K562 (cell line): ENCODE measurements at regions not wholly inside any gene's neighbourhood (a gene's known extent, or its start where the extent isn't known, plus 50 kb on each side); places are given as distances from the start of the nearest gene placed in this dataset.

ENCODE experiments used
- ASH1L ChIP-seq: fragments of 450-650 bp; IDR thresholded peaks from 2 replicates; pipeline ENCODE4 v1.6.1; 2018; ENCODE audit warnings: borderline replicate concordance, mild to moderate bottlenecking, low read depth; ENCODE audit not compliant: partially characterized antibody
- CBFA2T2 ChIP-seq: fragments of 450-650 bp; conservative IDR thresholded peaks from 2 replicates; pipeline ENCODE4 v1.6.1; 2017; ENCODE audit warnings: mild to moderate bottlenecking
- LCOR ChIP-seq: sonication (generic); formaldehyde crosslinking; IDR thresholded peaks from 2 replicates; pipeline ENCODE4 v1.8.0; 2022; ENCODE audit warnings: mild to moderate bottlenecking, missing genetic modification reagents
- MAFK ChIP-seq: IDR thresholded peaks from 2 replicates; pipeline ENCODE4 v1.6.1; 2011; ENCODE audit warnings: low read length, improper control_type of control experiment
- MCM2 ChIP-seq: fragments of 450-650 bp; IDR thresholded peaks from 2 replicates; pipeline ENCODE4 v1.6.1; 2017; ENCODE audit warnings: low read depth, mild to moderate bottlenecking
- MECOM ChIP-seq: fragments of 250-450 bp; sonication (Bioruptor Pico); IDR thresholded peaks from 2 replicates; pipeline ENCODE4 v1.8.0; 2022; ENCODE audit warnings: inconsistent platforms
- OTX1 ChIP-seq: fragments of 450-650 bp; formaldehyde crosslinking; IDR thresholded peaks from 2 replicates; pipeline ENCODE4 v1.4.0; 2022; ENCODE audit warnings: mild to moderate bottlenecking
- RBM17 ChIP-seq: fragments of 200-400 bp; formaldehyde crosslinking; IDR thresholded peaks from 2 replicates; pipeline ENCODE4 v1.6.1; 2017; ENCODE audit warnings: low read depth, mild to moderate bottlenecking, low read length, borderline replicate concordance
- SAFB ChIP-seq: fragments of 200-400 bp; formaldehyde crosslinking; IDR thresholded peaks from 2 replicates; pipeline ENCODE4 v1.6.1; 2017; ENCODE audit warnings: low read depth, low read length, borderline replicate concordance
- SLC30A9 ChIP-seq: fragments of 250-450 bp; sonication (Bioruptor Pico); IDR thresholded peaks from 2 replicates; pipeline ENCODE4 v1.8.0; 2022; ENCODE audit warnings: mild to moderate bottlenecking, moderate library complexity
- SMAD4 ChIP-seq: fragments of 250-450 bp; sonication (Bioruptor Pico); conservative IDR thresholded peaks from 2 replicates; pipeline ENCODE4 v1.8.0; 2021; ENCODE audit warnings: inconsistent platforms, mild to moderate bottlenecking, moderate library complexity
- SMARCA5 ChIP-seq: fragments of 450-650 bp; IDR thresholded peaks from 2 replicates; pipeline ENCODE4 v1.6.1; 2016
- SREBF1 ChIP-seq: fragments of 150-350 bp; IDR thresholded peaks from 2 replicates; pipeline ENCODE4 v1.6.1; 2014; ENCODE audit warnings: antibody characterized with exemption, low read depth, low read length, borderline replicate concordance
- TCF3 ChIP-seq: sonication (generic); formaldehyde crosslinking; IDR thresholded peaks from 2 replicates; pipeline ENCODE4 v1.4.0; 2020; ENCODE audit warnings: mild to moderate bottlenecking, missing genetic modification reagents
- ZNF133 ChIP-seq: fragments of 250-450 bp; sonication (Bioruptor Pico); IDR thresholded peaks from 2 replicates; pipeline ENCODE4 v1.4.0; 2020; ENCODE audit warnings: mild to moderate bottlenecking
- ZNF143 ChIP-seq: sonication (generic); formaldehyde crosslinking; IDR thresholded peaks from 2 replicates; pipeline ENCODE4 v1.9.0; 2022; ENCODE audit warnings: mild to moderate bottlenecking, missing genetic modification reagents
- ZNF764 ChIP-seq: fragments of 250-450 bp; sonication (Bioruptor Pico); IDR thresholded peaks from 2 replicates; pipeline ENCODE4 v1.4.0; 2020; ENCODE audit warnings: low read depth, mild to moderate bottlenecking, moderate library complexity
- ZNF766 ChIP-seq: fragments of 200-800 bp; sonication (Bioruptor generic); conservative IDR thresholded peaks from 2 replicates; pipeline ENCODE4 v1.6.1; 2016; ENCODE audit warnings: missing genetic modification characterization, missing compliant biosample characterization
- TF ChIP-seq, protein P1 (sequence below): sonication (generic); formaldehyde crosslinking; IDR thresholded peaks from 2 replicates; pipeline ENCODE4 v1.8.0; 2022; ENCODE audit warnings: missing genetic modification reagents, mild to moderate bottlenecking, borderline replicate concordance
- TF ChIP-seq, protein P2 (sequence below): fragments of 200-800 bp; sonication (Bioruptor generic); IDR thresholded peaks from 2 replicates; pipeline ENCODE4 v1.6.1; 2017; ENCODE audit warnings: missing genetic modification characterization, missing compliant biosample characterization
- TF ChIP-seq, protein P3 (sequence below), 3 experiments: fragments of 200-800 bp in 1 of 3; sonication (Bioruptor generic) in 1 of 3; sonication (generic) in 1 of 3; formaldehyde crosslinking in 1 of 3; IDR thresholded peaks; 2 replicates each; pipeline versions ENCODE4 v1.6.1 to v1.8.0; 2016 to 2022; ENCODE audit warnings: mild to moderate bottlenecking in 2 of 3, missing compliant biosample characterization in 2 of 3, missing genetic modification characterization in 2 of 3, missing genetic modification reagents in 1 of 3
- TF ChIP-seq, protein P4 (sequence below): fragments of 250-450 bp; sonication (Bioruptor Pico); IDR thresholded peaks from 2 replicates; pipeline ENCODE4 v1.8.0; 2021; ENCODE audit warnings: moderate library complexity, mild to moderate bottlenecking, inconsistent platforms
- TF ChIP-seq, protein P5 (sequence below): fragments of 200-400 bp; formaldehyde crosslinking; IDR thresholded peaks from 2 replicates; pipeline ENCODE4 v1.6.1; 2017; ENCODE audit warnings: mild to moderate bottlenecking, low read depth, low read length, moderate library complexity

DNA sequence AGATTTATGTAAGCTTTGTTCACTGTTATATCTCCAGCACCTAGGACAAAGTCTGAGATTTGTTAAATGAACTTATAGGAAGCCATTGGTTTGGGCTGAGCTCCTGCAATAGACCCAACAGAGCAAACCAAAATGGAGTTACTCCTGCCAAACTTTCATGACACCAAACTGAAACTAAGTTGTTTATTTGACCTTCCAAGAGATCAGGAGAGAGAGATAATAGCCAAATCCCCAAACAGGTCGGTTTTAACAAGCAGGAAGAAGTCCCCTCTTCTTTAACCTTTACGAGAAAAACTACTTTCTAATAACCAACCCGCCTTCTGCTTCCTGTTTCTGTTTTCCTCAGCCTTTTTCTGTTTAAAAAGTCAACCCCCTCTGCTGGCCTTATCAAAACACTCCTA, 54.9 kb upstream of the ATP12A start (continued):
- TF ChIP-seq MECOM (CRISPR knock-in tag) (0 out of 2 replicates have a peak, but pooled peaks have one; percentile 47), ZNF133 (no peak), OTX1 (CRISPR knock-in tag) (no peak), TCF3 (CRISPR knock-in tag) (no peak), SREBF1 (no peak), MAFK (no peak), ASH1L (no peak), SMAD4 (CRISPR knock-in tag) (peak; percentile 67), CBFA2T2 (no peak), SMARCA5 (no peak), ZNF143 (CRISPR knock-in tag) (no peak), RBM17 (no peak), ZNF764 (CRISPR knock-in tag) (no peak), LCOR (CRISPR knock-in tag) (no peak), ZNF766 (CRISPR knock-in tag) (peak; percentile 62; the same call in 1 of the 2 replicates), MCM2 (no peak), SLC30A9 (CRISPR knock-in tag) (no peak), SAFB (no peak)
- TF ChIP-seq, protein P1, sequence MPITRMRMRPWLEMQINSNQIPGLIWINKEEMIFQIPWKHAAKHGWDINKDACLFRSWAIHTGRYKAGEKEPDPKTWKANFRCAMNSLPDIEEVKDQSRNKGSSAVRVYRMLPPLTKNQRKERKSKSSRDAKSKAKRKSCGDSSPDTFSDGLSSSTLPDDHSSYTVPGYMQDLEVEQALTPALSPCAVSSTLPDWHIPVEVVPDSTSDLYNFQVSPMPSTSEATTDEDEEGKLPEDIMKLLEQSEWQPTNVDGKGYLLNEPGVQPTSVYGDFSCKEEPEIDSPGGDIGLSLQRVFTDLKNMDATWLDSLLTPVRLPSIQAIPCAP (CRISPR knock-in tag) = no peak
- TF ChIP-seq, protein P2, sequence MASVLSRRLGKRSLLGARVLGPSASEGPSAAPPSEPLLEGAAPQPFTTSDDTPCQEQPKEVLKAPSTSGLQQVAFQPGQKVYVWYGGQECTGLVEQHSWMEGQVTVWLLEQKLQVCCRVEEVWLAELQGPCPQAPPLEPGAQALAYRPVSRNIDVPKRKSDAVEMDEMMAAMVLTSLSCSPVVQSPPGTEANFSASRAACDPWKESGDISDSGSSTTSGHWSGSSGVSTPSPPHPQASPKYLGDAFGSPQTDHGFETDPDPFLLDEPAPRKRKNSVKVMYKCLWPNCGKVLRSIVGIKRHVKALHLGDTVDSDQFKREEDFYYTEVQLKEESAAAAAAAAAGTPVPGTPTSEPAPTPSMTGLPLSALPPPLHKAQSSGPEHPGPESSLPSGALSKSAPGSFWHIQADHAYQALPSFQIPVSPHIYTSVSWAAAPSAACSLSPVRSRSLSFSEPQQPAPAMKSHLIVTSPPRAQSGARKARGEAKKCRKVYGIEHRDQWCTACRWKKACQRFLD (CRISPR knock-in tag) = peak; percentile 74; the same call in 1 of the 2 replicates
- TF ChIP-seq, protein P3, sequence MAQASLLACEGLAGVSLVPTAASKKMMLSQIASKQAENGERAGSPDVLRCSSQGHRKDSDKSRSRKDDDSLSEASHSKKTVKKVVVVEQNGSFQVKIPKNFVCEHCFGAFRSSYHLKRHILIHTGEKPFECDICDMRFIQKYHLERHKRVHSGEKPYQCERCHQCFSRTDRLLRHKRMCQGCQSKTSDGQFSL (CRISPR knock-in tag; IDR thresholded peaks at IDR 0.05) = no peak
- TF ChIP-seq, protein P3 (tag; IDR thresholded peaks at IDR 0.05) = peak in 1 of 2 experiments; percentile 92; a peak in 2 of 4 replicates
- TF ChIP-seq, protein P4, sequence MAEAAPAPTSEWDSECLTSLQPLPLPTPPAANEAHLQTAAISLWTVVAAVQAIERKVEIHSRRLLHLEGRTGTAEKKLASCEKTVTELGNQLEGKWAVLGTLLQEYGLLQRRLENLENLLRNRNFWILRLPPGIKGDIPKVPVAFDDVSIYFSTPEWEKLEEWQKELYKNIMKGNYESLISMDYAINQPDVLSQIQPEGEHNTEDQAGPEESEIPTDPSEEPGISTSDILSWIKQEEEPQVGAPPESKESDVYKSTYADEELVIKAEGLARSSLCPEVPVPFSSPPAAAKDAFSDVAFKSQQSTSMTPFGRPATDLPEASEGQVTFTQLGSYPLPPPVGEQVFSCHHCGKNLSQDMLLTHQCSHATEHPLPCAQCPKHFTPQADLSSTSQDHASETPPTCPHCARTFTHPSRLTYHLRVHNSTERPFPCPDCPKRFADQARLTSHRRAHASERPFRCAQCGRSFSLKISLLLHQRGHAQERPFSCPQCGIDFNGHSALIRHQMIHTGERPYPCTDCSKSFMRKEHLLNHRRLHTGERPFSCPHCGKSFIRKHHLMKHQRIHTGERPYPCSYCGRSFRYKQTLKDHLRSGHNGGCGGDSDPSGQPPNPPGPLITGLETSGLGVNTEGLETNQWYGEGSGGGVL (CRISPR knock-in tag) = no peak
- TF ChIP-seq, protein P5, sequence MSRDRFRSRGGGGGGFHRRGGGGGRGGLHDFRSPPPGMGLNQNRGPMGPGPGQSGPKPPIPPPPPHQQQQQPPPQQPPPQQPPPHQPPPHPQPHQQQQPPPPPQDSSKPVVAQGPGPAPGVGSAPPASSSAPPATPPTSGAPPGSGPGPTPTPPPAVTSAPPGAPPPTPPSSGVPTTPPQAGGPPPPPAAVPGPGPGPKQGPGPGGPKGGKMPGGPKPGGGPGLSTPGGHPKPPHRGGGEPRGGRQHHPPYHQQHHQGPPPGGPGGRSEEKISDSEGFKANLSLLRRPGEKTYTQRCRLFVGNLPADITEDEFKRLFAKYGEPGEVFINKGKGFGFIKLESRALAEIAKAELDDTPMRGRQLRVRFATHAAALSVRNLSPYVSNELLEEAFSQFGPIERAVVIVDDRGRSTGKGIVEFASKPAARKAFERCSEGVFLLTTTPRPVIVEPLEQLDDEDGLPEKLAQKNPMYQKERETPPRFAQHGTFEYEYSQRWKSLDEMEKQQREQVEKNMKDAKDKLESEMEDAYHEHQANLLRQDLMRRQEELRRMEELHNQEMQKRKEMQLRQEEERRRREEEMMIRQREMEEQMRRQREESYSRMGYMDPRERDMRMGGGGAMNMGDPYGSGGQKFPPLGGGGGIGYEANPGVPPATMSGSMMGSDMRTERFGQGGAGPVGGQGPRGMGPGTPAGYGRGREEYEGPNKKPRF = no peak
